HG03354 (cell line): ENCODE measurements at regions not wholly inside any gene's neighbourhood (a gene's known extent, or its start where the extent isn't known, plus 50 kb on each side); places are given as distances from the start of the nearest gene placed in this dataset.

ENCODE experiments used
- ATAC-seq: cut with Tn5 transposase; IDR thresholded peaks from one replicate; pipeline ENCODE4 v1.9.1; 2021; ENCODE audit warnings: mild to moderate bottlenecking; ENCODE audit not compliant: unreplicated experiment, poor library complexity, severe bottlenecking

- ATAC-seq: no peak
These were observed 175.1 kb downstream of the SOX9 start for GRCh38 chr17:72295916-72296315.

- ATAC-seq: no peak
These were observed 175.6 kb downstream of the SOX9 start for GRCh38 chr17:72296456-72296855.

GRCh38 chr17:72297326-72298115 lies 176.7 kb downstream of the SOX9 start:
- no peak for ATAC-seq

GRCh38 chr17:72299100-72299499 lies 178.3 kb downstream of the SOX9 start:
- ATAC-seq: no peak

GRCh38 chr17:72299592-72299991 lies 178.8 kb downstream of the SOX9 start:
- no peak for ATAC-seq

- no peak for ATAC-seq
These were observed 181.1 kb downstream of the SOX9 start for GRCh38 chr17:72301887-72302286.

GRCh38 chr17:72302735-72303134 lies 181.9 kb downstream of the SOX9 start:
- ATAC-seq: no peak

GRCh38 chr17:72303787-72304733 lies 183.2 kb downstream of the SOX9 start:
- no peak for ATAC-seq

- no peak for ATAC-seq
These were observed 184.0 kb downstream of the SOX9 start for GRCh38 chr17:72304859-72305258.

GRCh38 chr17:72305472-72305871 lies 184.7 kb downstream of the SOX9 start:
- ATAC-seq: no peak

- ATAC-seq: no peak
These were observed 185.2 kb downstream of the SOX9 start for GRCh38 chr17:72306037-72306436.

GRCh38 chr17:72307836-72308235 lies 187.0 kb downstream of the SOX9 start:
- no peak for ATAC-seq

- peak; percentile 43 for ATAC-seq
These were observed 188.0 kb downstream of the SOX9 start for GRCh38 chr17:72308744-72309385.

GRCh38 chr17:72311004-72311403 lies 190.2 kb downstream of the SOX9 start:
- ATAC-seq: no peak

GRCh38 chr17:72315122-72315913 lies 194.5 kb downstream of the SOX9 start:
- ATAC-seq: no peak

- peak; percentile 8 for ATAC-seq
These were observed 197.3 kb downstream of the SOX9 start for GRCh38 chr17:72318131-72318530.

GRCh38 chr17:72321896-72322295 lies 201.1 kb downstream of the SOX9 start:
- no peak for ATAC-seq

GRCh38 chr17:72332367-72332766 lies 211.5 kb downstream of the SOX9 start:
- ATAC-seq: peak; percentile 81

GRCh38 chr17:72333570-72333969 lies 212.8 kb downstream of the SOX9 start:
- no peak for ATAC-seq

GRCh38 chr17:72334205-72334604 lies 213.4 kb downstream of the SOX9 start:
- ATAC-seq: no peak
